GM12874 (cell line): ENCODE measurements at regions not wholly inside any gene's neighbourhood (a gene's known extent, or its start where the extent isn't known, plus 50 kb on each side); places are given as distances from the start of the nearest gene placed in this dataset.

Source experiments
- CTCF ChIP-seq: IDR thresholded peaks from 2 replicates; pipeline ENCODE4 v1.5.1; 2011; ENCODE audit warnings: low read depth, mild to moderate bottlenecking, control low read depth, low read length, moderate library complexity; ENCODE audit not compliant: insufficient read depth

GRCh38 chr12:18165422-18165871, 75.5 kb upstream of the RERGL start:
- TF ChIP-seq CTCF, result no peak

- TF ChIP-seq CTCF, result no peak
Observed at GRCh38 chr12:18160901-18161300, 70.9 kb upstream of the RERGL start.

- peak; percentile 80 for TF ChIP-seq CTCF
Observed at GRCh38 chr12:18158774-18159557, 69.0 kb upstream of the RERGL start.

GRCh38 chr12:18153826-18154225, 63.8 kb upstream of the RERGL start:
- TF ChIP-seq CTCF, result no peak

GRCh38 chr12:18151036-18151435, 61.0 kb upstream of the RERGL start:
- TF ChIP-seq CTCF, result no peak

- TF ChIP-seq CTCF, result no peak
Observed at GRCh38 chr12:18148961-18149360, 59.0 kb upstream of the RERGL start.

GRCh38 chr12:18146363-18146762, 56.4 kb upstream of the RERGL start:
- no peak for TF ChIP-seq CTCF
